ENCODE measurements at regions not wholly inside any gene's neighbourhood (a gene's known extent, or its start where the extent isn't known, plus 50 kb on each side); places are given as distances from the start of the nearest gene placed in this dataset.

- Histone ChIP-seq H3K27ac (ENCODE audit: control insufficient read depth, insufficient read depth, low read length) (peak overlapping the region; percentile 77), H3K36me3 (ENCODE audit: control insufficient read depth in 2 of 2, extremely low read depth in 1 of 2, insufficient read depth in 2 of 2, low read length in 2 of 2) (no peaks in the 10 kb centered on the region), H3K79me2 (ENCODE audit: control insufficient read depth, insufficient read depth, low read length) (no peaks in the 10 kb centered on the region), H3K4me1 (ENCODE audit: control insufficient read depth, extremely low read depth, insufficient read depth, low read length) (peaks cover 43% of the 10 kb centered on the region), H3K9me3 (ENCODE audit: control insufficient read depth, low read depth, low read length) (no peaks in the 10 kb centered on the region), H3K9me1 (ENCODE audit: control insufficient read depth, extremely low read depth, insufficient read depth, low read length) (no peaks in the 10 kb centered on the region), H2AFZ (ENCODE audit: control insufficient read depth, low read length) (peak overlapping the region; percentile 93), H4K20me1 (ENCODE audit: control insufficient read depth, extremely low read depth, insufficient read depth, low read length) (no peaks in the 10 kb centered on the region), H3K27me3 (ENCODE audit: control insufficient read depth, extremely low read depth, insufficient read depth, low read length) (no peaks in the 10 kb centered on the region), H3K9ac (ENCODE audit: control insufficient read depth, extremely low read depth, insufficient read depth, low read length) (no peak overlapping the region), H3K4me3 (ENCODE audit: control insufficient read depth in 2 of 3, extremely low read depth in 1 of 3, insufficient read depth in 2 of 3, low read depth in 1 of 3, low read length in 3 of 3) (no peak overlapping the region), H3K4me2 (ENCODE audit: control insufficient read depth, extremely low read depth, insufficient read depth, low read depth, low read length) (peak overlapping the region; percentile 69)
- FAIRE-seq (peak; percentile 92), DNase-seq (ENCODE audit: low read depth, low spot score) (peak; percentile 78)
- TF ChIP-seq EZH2 (IDR thresholded peaks at IDR 0.05; ENCODE audit: low read length) (no peak), CTCF (optimal IDR thresholded peaks at IDR 0.05 in 1 of 3, IDR thresholded peaks at IDR 0.05 in 1 of 3, conservative IDR thresholded peaks at IDR 0.05 in 1 of 3; ENCODE audit: extremely low read depth in 1 of 3, insufficient read depth in 2 of 3, low read length in 3 of 3) (no peak)
- dilution Hi-C loops (cut with MboI; ENCODE audit: extremely low pct_ligation_motif_present, low sequenced_read_pairs), result no loop called here
Observed at GRCh38 chr5:57698802-57699201, 216.2 kb upstream of the ACTBL2 start.

GRCh38 chr5:57698086-57698485 is 215.5 kb upstream of the ACTBL2 start:
- H2AFZ ChIP-seq (ENCODE audit: control insufficient read depth, low read length), result peak overlapping the region; percentile 5
- no peak for FAIRE-seq
- H3K79me2 ChIP-seq (ENCODE audit: control insufficient read depth, insufficient read depth, low read length), result no peaks in the 10 kb centered on the region
- H3K4me1 ChIP-seq (ENCODE audit: control insufficient read depth, extremely low read depth, insufficient read depth, low read length), result peaks cover 49% of the 10 kb centered on the region
- no peak overlapping the region for H3K4me3 ChIP-seq (ENCODE audit: control insufficient read depth in 2 of 3, extremely low read depth in 1 of 3, insufficient read depth in 2 of 3, low read depth in 1 of 3, low read length in 3 of 3)
- dilution Hi-C loops (cut with MboI; ENCODE audit: extremely low pct_ligation_motif_present, low sequenced_read_pairs), result no loop called here
- peak overlapping the region; percentile 43 for H3K27ac ChIP-seq (ENCODE audit: control insufficient read depth, insufficient read depth, low read length)
- no peaks in the 10 kb centered on the region for H3K9me3 ChIP-seq (ENCODE audit: control insufficient read depth, low read depth, low read length)
- H4K20me1 ChIP-seq (ENCODE audit: control insufficient read depth, extremely low read depth, insufficient read depth, low read length), result no peaks in the 10 kb centered on the region
- no peaks in the 10 kb centered on the region for H3K27me3 ChIP-seq (ENCODE audit: control insufficient read depth, extremely low read depth, insufficient read depth, low read length)
- no peak for DNase-seq (ENCODE audit: low read depth, low spot score)
- H3K36me3 ChIP-seq (ENCODE audit: control insufficient read depth in 2 of 2, extremely low read depth in 1 of 2, insufficient read depth in 2 of 2, low read length in 2 of 2), result no peaks in the 10 kb centered on the region
- no peak for TF ChIP-seq EZH2 (IDR thresholded peaks at IDR 0.05; ENCODE audit: low read length)
- TF ChIP-seq CTCF (optimal IDR thresholded peaks at IDR 0.05 in 1 of 3, IDR thresholded peaks at IDR 0.05 in 1 of 3, conservative IDR thresholded peaks at IDR 0.05 in 1 of 3; ENCODE audit: extremely low read depth in 1 of 3, insufficient read depth in 2 of 3, low read length in 3 of 3), result no peak
- no peak overlapping the region for H3K4me2 ChIP-seq (ENCODE audit: control insufficient read depth, extremely low read depth, insufficient read depth, low read depth, low read length)
- H3K9me1 ChIP-seq (ENCODE audit: control insufficient read depth, extremely low read depth, insufficient read depth, low read length), result no peaks in the 10 kb centered on the region
- H3K9ac ChIP-seq (ENCODE audit: control insufficient read depth, extremely low read depth, insufficient read depth, low read length), result no peak overlapping the region
